Activated CD4-positive, alpha-beta T cell treated with anti-CD3 and anti-CD28 coated beads, Interleukin-2, Interleukin-6, amounts not matched to agents 100 ng/mL and 50 ng/mL, durations not matched to agents 16 hours and 8 hours (primary cell): ENCODE measurements at regions not wholly inside any gene's neighbourhood (a gene's known extent, or its start where the extent isn't known, plus 50 kb on each side); places are given as distances from the start of the nearest gene placed in this dataset.

Experiments
- DNase-seq: peaks from one replicate; pipeline ENCODE4 v3.0.0-alpha.2; 2020

DNA sequence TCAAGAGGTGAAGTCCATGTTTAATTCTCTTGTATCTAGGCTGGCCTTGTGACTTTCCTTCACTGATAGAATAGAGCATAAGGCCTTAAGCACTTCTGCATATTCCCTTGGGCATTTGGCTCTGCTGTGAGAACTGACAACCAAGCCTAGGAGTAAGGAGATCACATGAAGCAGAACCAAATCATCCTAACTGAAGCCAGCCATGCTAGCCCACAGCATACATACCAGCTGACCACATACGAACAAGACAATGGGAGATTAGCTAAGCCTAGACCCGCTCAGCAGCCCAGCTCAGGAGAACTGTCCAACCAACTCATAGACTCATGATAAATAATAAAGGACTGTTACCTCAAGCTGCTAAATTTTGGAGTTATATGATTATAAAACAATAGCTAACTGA is 114.6 kb upstream of the NEK7 start:
- DNase-seq, result no peak

DNA sequence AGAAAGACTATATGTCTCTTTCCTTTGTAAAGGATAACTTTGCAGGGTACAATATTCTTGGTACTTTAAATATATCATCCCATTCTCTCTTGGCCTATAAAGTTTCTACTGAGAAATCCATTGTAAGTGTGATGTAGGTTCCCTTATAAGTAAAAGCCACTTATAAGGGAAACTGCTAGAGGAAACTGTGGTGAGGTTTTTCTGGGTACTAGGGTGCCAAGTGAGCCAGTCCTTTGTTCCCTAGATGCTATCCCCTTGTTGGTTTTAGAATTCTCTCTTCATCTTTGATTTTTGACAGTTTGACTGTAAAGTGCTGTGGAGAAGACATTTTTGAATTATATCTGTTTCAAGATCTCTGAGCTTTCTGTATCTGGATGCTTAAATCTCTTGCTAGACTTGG is 108.9 kb upstream of the NEK7 start:
- DNase-seq, result peak; percentile 40

DNA sequence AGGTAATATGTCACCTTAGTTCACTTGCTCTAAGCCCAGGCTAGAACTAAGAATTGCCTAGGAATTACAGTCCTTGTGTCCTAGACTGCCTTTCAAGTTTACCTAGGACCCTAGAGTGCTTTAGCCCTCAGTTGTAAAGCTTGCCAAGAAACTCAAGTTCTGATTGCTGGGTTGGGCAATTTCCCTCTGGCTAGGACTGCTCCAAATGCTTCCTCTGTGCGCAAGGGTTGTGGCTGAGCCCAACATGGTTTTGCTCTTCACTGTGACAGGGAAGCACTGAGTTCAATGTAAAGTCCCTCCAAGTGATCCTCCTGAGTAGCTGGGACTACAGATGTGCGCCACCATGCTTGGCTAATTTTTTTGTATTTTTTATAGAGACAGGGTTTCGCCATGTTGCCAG is 102.3 kb upstream of the NEK7 start:
- DNase-seq, result no peak

DNA sequence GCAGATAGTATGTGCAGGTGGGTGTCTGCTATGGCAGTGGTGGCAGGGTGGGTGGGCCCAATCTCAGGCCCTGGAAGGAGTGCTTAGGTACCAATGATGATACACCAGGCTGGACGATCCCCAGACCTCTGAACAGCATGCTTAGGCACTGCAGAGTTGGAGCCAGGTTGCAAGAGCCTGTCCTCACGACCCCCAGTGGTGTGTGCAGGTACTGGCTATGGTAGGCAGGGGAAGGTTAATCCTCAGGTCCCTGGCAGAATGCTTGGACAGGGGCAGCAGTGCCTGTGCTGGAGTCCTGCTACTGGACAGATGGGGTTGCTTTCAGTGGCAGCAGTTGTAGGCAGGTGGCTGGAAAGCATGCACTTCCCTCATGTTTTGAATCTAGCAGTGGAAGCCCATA is 100.5 kb upstream of the NEK7 start:
- DNase-seq, result peak; percentile 2

DNA sequence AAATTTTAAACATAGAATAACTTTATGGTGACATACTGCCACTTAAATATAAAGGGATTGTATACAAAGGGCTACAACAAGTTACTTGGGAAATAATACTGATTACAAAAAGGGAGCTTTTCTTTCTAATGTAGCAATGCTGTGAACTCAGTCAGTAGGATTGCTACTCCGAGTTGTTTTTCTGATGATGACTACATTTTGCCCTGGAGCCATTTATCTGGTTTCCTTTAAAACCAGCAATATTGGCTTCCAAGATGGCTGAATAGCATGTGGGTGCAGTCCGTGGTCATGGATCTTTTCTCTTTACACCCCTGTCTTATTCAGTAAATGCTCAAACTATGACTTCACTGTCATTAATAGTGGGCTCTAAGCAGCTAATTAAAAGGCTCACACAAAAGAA is 92.6 kb upstream of the NEK7 start:
- no peak for DNase-seq

DNA sequence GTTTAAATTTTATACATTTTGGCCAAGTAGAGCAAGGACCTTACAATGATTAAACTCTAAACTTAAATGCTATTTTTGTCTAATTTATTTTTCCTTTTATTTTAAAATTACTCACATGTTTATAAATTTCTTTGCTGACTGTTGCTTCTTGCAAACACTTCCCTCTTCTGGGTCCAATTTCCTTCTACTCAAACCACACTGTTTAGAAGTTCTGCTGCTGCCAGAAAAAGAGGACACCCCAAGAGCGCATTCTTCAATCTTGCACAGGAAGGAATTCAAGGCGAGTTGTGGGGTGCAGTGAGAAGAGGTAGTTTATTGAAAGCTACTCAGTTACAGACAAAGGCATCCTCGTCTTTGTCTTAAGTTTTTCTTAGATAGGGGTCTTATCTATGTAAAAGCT is 88.5 kb upstream of the NEK7 start:
- no peak for DNase-seq

DNA sequence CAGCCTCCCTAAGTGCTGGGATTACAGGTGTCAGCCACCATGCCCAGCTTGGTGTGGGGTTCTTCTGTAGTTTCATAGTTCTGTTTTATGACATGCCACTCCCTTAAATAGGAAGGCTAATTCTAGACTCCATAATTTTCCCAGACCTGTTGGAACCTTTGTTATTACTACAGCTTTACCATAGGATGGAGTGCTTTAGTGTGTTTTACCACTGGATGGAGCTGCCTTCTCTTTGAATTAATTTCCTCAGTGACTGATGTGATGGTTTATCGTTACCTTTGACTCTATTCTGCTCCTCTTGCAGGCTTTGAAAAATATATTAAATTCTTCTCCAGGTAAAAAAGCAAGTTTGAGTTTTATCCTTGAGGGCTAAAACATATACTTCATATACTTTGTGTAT is 84.6 kb upstream of the NEK7 start:
- no peak for DNase-seq

DNA sequence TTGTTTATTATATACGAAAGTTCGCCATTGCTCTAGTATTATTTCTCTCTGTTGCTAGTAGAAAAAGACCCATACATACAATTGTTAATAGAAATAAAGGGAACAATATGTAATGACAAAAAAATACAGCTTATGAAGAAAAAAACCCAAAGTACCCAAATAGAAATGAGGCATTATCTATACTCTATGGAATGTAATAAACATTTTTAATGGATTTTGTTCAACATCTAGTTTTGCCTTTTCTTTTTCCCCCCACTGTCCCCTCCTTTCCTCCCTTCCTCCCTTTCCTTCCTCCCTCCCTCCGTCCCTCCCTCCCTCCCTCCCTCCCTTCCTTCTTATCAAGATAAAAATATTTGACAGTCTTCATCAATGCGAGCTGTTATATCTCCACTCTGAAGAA is 81.5 kb upstream of the NEK7 start:
- DNase-seq, result no peak

DNA sequence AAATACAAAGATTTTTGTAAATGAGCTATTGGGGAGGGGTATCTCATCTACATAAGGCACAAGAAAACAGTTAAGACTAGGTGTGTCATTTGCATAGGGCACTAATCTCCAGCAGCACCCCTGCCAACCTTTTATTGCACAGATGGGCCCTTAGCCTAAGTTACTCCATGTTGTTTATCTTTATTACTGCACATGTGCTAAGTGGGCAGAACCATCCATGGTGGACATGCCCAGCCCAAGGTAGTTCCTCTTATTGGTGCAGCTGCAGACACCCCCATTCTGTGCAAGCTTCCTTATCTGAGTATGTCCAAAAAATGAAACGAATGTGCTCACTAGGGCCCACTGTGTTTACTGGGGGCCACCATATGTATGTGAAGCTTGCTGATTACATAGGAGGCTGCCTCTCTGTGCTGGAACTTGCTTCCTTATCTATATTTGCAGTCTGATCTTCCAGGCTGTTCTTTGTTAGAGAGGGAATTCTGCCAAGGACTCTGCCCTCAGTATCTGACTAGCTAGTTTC is 77.3 kb upstream of the NEK7 start:
- no peak for DNase-seq

DNA sequence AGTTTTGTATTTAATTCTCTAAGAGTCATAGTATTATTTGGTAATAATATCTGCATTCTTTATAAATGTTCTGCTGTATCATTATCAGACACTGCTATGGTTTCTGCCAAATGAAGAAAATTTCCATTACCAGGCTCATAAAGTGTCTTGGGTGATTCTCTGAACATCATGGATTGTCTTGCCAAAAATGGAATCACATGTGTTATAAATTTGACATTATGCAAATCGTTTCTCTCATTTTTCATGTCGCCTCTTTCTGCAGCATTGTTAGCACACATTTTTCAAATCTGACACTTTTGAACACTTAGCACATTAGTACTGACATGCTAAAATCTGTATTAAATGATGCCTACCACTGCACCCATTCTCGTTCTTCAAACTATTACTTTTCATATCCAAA is 74.2 kb upstream of the NEK7 start:
- DNase-seq, result no peak

DNA sequence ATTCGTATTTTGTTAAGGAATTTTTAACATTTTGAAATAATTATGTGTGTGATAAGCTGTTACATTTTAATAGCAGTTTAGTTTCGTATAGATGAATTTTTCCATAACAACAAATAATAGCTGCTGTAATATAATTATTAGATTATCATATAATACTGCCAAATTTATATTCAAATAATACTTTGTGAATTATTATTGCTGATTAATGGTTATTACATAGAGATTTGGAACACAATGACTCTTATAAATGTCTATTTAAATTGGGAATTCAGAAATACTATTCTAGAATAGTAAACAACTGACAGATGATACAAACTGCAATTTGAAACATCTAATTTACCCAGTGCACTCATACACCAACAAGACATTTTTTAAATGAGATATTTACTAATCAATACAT is 73.2 kb upstream of the NEK7 start:
- no peak for DNase-seq

DNA sequence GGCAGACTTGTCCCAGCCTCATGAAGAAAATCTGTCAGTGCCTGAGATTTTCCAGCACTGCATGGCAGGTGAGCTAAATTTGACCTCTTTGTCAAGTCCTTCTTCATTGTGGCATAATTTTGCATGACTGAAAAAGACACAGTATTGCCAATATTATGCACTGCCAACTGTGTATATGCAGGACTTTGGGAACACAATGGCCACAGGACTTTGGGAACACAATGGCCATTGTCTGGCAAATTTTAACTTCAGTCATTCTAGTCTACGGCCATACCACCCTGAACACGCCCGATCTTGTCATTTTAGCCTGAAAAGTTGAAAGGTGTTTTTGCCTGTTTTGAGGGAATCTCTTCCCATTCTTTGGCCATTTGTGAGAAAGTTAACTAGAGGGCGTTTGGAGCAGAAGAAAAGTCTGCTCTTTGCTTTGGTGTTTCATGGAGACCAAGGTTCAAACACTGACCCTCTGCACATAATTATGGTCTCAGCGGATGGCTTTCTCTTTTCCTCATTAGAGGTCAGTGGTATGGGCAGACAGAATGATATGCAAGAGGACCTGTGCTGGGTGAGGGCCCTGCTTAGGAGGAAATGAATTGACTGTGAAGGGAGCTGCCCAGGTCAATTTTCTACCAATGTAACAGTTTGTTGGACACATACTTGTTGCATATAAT is 72.4 kb upstream of the NEK7 start:
- DNase-seq, result no peak

DNA sequence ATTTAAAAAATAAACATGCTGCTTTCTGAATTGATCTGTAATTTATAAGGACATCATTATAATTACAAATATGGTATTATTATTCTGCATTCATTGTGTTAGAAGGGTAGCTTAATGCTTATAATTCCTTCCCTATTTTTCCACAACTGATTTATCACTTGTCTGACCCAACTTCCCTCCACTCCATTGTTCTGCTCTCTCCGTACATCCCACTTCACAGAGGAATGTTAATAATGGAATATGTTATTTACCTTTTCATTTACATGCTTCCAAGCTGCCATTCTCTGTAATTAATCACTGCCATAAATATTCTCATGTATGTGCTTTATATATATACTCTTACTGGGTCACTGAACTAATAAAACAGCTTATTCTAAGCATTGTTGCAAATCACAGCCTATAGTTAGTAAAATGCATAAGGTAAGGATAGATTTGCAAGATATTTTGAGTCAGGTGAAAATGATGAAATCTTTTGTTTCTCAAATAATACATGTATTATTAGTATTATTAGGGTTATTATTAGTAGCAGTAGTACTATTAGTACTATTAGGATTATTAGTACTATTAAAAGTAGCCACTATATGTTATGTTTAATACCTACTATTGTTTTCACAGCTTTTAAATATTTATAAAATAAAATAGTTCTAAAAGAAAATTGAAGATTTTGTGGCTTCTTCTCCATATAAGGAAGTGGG is 70.6 kb upstream of the NEK7 start:
- DNase-seq, result no peak

DNA sequence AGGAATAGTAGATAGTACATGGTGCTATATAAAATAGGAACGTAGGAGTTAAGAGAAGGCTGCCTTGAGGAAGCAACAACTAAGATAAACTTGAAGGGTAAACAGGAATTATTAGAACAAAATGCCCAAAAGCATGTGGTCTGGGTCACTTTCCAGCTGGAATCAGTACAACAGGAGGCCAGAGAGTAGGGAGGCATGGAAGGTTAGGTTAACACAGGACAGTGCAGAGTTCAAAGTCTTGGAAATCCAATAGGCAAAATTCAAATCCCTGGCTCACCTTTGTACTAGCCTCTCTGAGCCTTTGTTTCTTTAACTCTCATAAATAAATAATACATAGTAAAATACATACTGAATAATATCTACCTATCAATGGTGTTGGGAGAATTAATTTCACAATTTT is 69.0 kb upstream of the NEK7 start:
- no peak for DNase-seq

DNA sequence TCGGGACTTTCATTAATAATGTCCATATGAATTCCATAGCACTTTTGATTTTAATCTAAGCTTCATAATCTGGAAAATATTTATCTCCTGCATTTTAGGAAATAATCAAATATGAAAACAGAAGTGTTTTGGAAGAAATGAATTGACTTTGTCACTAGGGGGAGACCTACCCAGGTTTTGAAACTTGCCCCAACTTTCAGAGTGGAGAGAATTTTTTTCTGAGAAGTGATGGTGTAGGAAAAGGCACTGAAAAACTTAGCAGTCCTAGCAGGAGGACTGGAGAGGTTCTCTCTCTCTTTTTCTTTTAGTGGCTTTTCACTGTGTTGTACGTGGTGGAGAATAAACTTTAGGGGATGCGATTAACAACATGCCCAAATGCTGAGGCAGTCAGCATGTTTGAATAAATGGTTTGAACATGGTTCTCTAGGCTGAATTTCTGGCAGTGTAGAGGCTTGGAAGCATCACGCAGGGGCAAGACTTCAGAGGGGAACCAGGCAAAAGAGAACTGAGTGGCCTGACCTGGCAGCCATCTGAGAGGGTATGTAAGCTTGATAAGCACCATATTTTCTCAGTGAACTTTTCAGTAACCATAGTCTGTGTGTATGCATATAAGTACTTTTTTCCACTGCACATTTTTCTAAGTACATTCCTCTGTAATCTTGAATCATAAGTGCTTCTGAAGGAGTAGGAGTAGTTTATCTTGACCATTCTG is 68.3 kb upstream of the NEK7 start:
- DNase-seq, result peak; percentile 46

DNA sequence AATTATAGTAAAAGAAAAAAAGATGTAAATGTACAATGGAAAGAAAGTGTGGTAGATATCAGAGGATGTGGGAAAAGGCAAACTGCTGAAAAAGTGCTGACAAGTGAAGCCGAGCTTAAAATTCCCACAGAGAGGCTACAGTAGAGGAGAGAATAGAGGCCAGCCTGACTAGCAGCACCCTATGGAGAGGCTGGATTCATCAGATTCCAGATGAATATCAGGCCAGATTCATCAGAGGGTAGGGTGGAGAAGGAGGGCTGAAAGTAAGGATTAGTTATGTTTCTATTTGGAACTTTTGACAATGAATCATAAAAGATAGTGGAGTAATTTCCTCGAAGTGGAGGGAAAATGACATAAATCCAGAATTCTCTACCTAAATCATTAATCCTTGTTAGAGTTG is 60.4 kb upstream of the NEK7 start:
- DNase-seq, result no peak

DNA sequence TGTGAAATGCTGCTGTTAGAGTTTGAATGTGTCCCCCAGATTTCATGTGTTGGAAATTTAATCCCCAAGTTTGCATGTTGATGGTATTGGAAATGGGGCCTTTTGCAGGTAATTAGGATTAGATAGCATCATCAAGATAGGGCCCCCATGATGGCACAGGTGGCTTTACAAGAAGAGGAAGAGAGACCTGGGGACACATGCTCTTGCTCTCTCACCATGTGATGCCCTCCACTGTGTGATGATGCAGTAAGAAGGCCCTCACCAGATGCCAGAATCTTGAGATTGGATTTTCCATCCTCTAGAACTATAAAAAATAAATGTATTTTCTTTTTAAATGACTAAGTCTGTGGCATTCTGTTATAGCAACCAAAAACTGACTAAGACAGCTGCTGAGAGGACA is 57.0 kb upstream of the NEK7 start:
- no peak for DNase-seq

DNA sequence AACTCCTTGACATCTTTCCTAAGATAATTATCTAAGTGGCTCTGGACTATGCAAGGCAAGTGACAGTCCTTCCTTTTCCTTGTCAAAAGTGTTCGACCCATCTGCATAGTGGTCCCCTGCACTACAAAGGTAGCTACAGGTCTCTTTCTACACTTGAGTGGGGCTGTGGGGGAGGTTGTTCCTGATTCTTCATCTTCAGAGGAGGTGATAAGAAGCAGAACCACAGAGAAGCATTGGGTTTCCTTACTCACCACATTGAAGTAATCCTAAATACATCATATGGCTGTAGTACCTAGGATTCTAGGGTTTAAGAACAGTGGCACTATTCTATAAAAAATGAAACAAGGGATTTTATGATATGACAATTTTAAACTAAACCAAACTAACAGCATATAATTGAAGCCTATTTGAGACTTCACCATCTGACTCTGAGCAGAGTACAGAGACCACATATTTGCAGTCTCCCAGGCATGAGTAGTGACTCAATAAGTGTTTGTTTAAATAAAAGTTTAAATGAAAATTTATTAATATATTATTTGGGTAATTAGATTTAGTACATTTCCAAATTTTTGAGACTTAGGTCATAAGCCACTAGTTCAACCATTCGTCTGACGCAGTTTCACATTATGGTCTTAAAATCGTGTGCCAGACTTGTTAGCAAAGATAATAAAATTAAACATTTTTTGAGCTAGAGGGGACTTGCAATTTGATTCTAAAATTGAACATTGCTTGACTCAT is 54.9 kb upstream of the NEK7 start:
- DNase-seq, result no peak

DNA sequence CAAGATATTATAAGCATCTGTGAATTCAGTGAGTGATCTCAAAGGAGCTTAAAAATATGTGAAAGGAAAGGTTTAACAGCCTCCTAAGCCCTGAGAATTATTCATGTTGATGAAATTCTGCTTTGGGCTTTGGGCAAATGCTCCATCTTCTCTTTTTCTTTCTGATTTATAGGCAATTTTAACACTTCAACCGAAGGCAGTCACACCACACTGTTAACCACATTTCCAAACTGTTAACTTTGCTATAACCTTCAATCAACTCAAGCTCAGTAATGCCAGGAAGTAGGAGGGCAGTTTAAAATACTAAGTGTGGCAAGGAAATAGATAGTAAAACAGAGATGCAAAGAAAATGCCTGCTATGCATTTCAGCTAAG is 54.4 kb upstream of the NEK7 start:
- peak; percentile 44 for DNase-seq

DNA sequence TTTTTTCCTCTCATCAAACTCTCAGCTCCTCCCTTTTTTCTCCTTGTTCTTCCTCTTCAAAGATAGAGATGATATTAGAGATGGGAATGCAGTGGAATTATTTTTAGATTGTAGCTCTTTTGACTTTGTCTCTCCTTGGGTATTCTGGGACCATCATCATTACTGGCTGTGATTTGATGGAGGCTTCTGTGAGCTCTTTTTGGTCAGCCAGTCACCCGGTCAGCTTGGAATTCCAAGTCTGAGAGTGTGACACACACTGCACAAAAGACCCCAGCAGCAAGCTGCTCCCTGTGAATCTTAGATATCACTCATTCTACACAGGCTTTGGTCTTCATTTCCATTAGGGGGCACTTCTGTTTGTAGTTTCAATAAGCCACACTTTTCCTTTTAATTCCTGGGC is 51.6 kb upstream of the NEK7 start:
- no peak for DNase-seq

DNA sequence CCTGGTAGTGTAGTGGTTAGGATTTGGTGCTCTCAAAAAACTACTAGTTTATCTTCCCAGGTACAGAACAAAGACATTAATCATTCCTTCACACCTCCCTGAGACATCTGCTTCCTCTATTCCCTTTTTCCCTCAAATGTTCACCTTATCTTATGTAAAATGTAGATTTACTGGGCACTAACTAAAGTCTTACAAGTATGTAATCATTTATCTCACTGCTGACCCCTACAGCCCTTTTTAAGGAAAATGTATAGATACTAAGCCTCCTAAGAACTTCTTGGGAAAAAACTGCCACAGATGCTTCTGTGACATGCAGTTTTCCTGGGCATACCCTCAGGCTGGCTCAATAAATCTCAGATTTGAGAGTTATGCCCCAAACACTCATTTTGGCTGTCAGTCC is 50.8 kb upstream of the NEK7 start:
- DNase-seq, result no peak
